Adrenal gland (tissue), 5 donors: ENCODE measurements at regions not wholly inside any gene's neighbourhood (a gene's known extent, or its start where the extent isn't known, plus 50 kb on each side); places are given as distances from the start of the nearest gene placed in this dataset.

Source experiments
- CTCF ChIP-seq, 6 experiments: fragments of 450-650 bp in 4 of 6; fragments of 200-600 bp in 2 of 6; sonication (generic) in 1 of 6; IDR thresholded peaks; 1 replicate in 5 of 6; 2 replicates in 1 of 6; pipeline versions ENCODE4 v1.5.1 to v1.8.0; 2016 to 2021; ENCODE audit warnings: antibody characterized with exemption in 6 of 6, mild to moderate bottlenecking in 2 of 6, moderate library complexity in 1 of 6
- POLR2A ChIP-seq, 2 donors: fragments of 450-650 bp; IDR thresholded peaks; one replicate each; pipeline ENCODE4 v1.6.1; 2017; ENCODE audit warnings: antibody characterized with exemption in 2 of 2, mild to moderate bottlenecking in 2 of 2, moderate library complexity in 1 of 2
- donor health status: DM: no; HTN: no; CAD: no.

DNA sequence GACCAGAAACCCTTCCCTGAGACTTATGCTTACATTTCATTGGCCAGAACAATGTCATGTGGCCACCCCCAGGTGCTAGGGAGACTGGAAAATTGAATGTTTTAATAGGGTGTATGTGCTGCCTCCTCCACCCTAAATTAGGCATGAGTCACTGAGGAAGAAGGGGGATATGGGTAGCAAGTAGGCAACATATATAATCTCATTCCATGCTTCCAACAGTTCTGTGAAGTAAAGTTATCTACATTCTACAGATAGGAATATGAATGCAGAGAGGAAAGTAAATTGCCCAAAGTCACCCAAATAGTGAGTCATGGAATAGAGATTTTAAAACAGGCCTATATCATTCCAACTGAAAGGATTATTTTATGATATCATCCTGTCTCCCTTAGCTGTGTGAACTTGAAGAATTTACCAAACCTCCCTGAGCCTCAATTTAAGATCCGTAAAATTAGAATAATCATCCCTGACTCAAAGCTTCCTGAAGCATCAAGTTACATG lies 168.6 kb upstream of the FGGY start:
- no peak for TF ChIP-seq CTCF (IDR thresholded peaks at IDR 0.05)
- TF ChIP-seq POLR2A (IDR thresholded peaks at IDR 0.05) = no peak
